OCI-LY1 (cell line): ENCODE measurements at regions not wholly inside any gene's neighbourhood (a gene's known extent, or its start where the extent isn't known, plus 50 kb on each side); places are given as distances from the start of the nearest gene placed in this dataset.

Source experiments
- H2AFZ ChIP-seq: fragments of 200-600 bp; sonication (generic), shearing (Covaris generic); 2 replicates; pipeline ENCODE4 v1.6.0; 2014; ENCODE audit warnings: antibody characterized with exemption, mild to moderate bottlenecking, low read length
- H3F3A ChIP-seq: fragments of 200-600 bp; sonication (generic), shearing (Covaris generic); 2 replicates; pipeline ENCODE4 v1.6.0; 2014; ENCODE audit warnings: mild to moderate bottlenecking, antibody characterized with exemption, low read length, moderate library complexity; ENCODE audit not compliant: insufficient read depth
- H3K27ac ChIP-seq: fragments of 200-600 bp; sonication (generic); 2 replicates; pipeline ENCODE4 v1.5.1; 2014; ENCODE audit warnings: low read length, mixed run types, mild to moderate bottlenecking, low read depth; ENCODE audit not compliant: poor library complexity, severe bottlenecking
- H3K27me3 ChIP-seq: fragments of 200-600 bp; sonication (generic); 2 replicates; pipeline ENCODE4 v1.6.0; 2014; ENCODE audit warnings: antibody characterized with exemption, mild to moderate bottlenecking, low read length, moderate library complexity; ENCODE audit not compliant: insufficient read depth
- H3K36me3 ChIP-seq: fragments of 200-600 bp; sonication (generic); 2 replicates; pipeline ENCODE4 v1.6.1; 2014; ENCODE audit warnings: mild to moderate bottlenecking, antibody characterized with exemption, low read length, moderate library complexity, mixed read lengths; ENCODE audit not compliant: insufficient read depth
- H3K4me1 ChIP-seq: fragments of 200-600 bp; sonication (generic); 2 replicates; pipeline ENCODE4 v1.5.1; 2014; ENCODE audit warnings: mild to moderate bottlenecking, low read length, moderate library complexity; ENCODE audit not compliant: insufficient read depth, severe bottlenecking
- H3K4me2 ChIP-seq: fragments of 200-600 bp; sonication (generic), shearing (Covaris generic); 2 replicates; pipeline ENCODE4 v1.6.1; 2014; ENCODE audit warnings: low read length
- H3K4me3 ChIP-seq: fragments of 200-600 bp; sonication (generic); 2 replicates; pipeline ENCODE4 v1.5.1; 2014; ENCODE audit warnings: low read length, low read depth, mild to moderate bottlenecking, mixed read lengths; ENCODE audit not compliant: poor library complexity, severe bottlenecking
- H3K79me2 ChIP-seq: fragments of 200-600 bp; shearing (Covaris generic); 2 replicates; pipeline ENCODE4 v1.6.1; 2016; ENCODE audit warnings: mixed run types, low read length, mixed read lengths; ENCODE audit not compliant: insufficient read depth
- H3K9ac ChIP-seq: fragments of 200-600 bp; sonication (generic), shearing (Covaris generic); 2 replicates; pipeline ENCODE4 v1.6.1; 2014; ENCODE audit warnings: mild to moderate bottlenecking, low read length, mixed read lengths
- H3K9me2 ChIP-seq: fragments of 200-600 bp; sonication (generic), shearing (Covaris generic); 2 replicates; pipeline ENCODE4 v1.6.1; 2014; ENCODE audit warnings: low read depth, mild to moderate bottlenecking, low read length, mixed read lengths
- H3K9me3 ChIP-seq: fragments of 200-600 bp; shearing (Covaris generic); 2 replicates; pipeline ENCODE4 v1.6.1; 2014; ENCODE audit warnings: low read length, mixed read lengths
- H4K20me1 ChIP-seq: fragments of 200-600 bp; sonication (generic), shearing (Covaris generic); 2 replicates; pipeline ENCODE4 v1.6.0; 2016; ENCODE audit warnings: mild to moderate bottlenecking, low read length; ENCODE audit not compliant: insufficient read depth
- CTCF ChIP-seq: fragments of 200-600 bp; sonication (generic), shearing (Covaris generic); IDR thresholded peaks from 2 replicates; pipeline ENCODE4 v1.5.1; 2017; ENCODE audit warnings: mild to moderate bottlenecking, antibody characterized with exemption, low read length, moderate library complexity, mixed read lengths
- EZH2 ChIP-seq: fragments of 200-600 bp; sonication (generic), shearing (Covaris generic); IDR thresholded peaks from 2 replicates; pipeline ENCODE4 v1.8.0; 2017; ENCODE audit warnings: borderline replicate concordance, mixed run types, mild to moderate bottlenecking, antibody characterized with exemption, low read length, moderate library complexity, mixed read lengths

GRCh38 chr10:125232841-125233240 lies 72.5 kb upstream of the CTBP2 start:
- H2AFZ ChIP-seq: no peak overlapping the region
- H3K27me3 ChIP-seq: no peaks in the 10 kb centered on the region
- no peaks in the 10 kb centered on the region for H3K4me1 ChIP-seq
- H3K9ac ChIP-seq: no peak overlapping the region
- no peaks in the 10 kb centered on the region for H4K20me1 ChIP-seq
- H3K36me3 ChIP-seq: no peaks in the 10 kb centered on the region
- H3K4me3 ChIP-seq: no peak overlapping the region
- H3K9me3 ChIP-seq: no peaks in the 10 kb centered on the region
- H3K4me2 ChIP-seq: no peak overlapping the region
- no peak overlapping the region for H3K27ac ChIP-seq
- H3K9me2 ChIP-seq: no peaks in the 10 kb centered on the region
- no peaks in the 10 kb centered on the region for H3K79me2 ChIP-seq
- no peaks in the 10 kb centered on the region for H3F3A ChIP-seq
- TF ChIP-seq CTCF: no peak
- TF ChIP-seq EZH2: no peak

GRCh38 chr10:125231813-125232475 lies 71.6 kb upstream of the CTBP2 start:
- Histone ChIP-seq H3K9me3 (no peaks in the 10 kb centered on the region), H3K27ac (no peak overlapping the region), H3K4me2 (no peak overlapping the region)

GRCh38 chr10:125231116-125231812 lies 70.9 kb upstream of the CTBP2 start:
- Histone ChIP-seq H3K9me2 (no peaks in the 10 kb centered on the region), H2AFZ (no peak overlapping the region), H3K9me3 (no peaks in the 10 kb centered on the region), H3K36me3 (no peaks in the 10 kb centered on the region), H3K79me2 (no peaks in the 10 kb centered on the region), H3F3A (no peaks in the 10 kb centered on the region), H3K27ac (no peak overlapping the region), H3K9ac (no peak overlapping the region), H3K4me3 (no peak overlapping the region), H3K4me2 (no peak overlapping the region), H3K27me3 (no peaks in the 10 kb centered on the region), H3K4me1 (no peaks in the 10 kb centered on the region), H4K20me1 (no peaks in the 10 kb centered on the region)
- TF ChIP-seq CTCF (no peak), EZH2 (no peak)

More at GRCh38 chr10:125231813-125232475, 71.6 kb upstream of the CTBP2 start:
- H4K20me1 ChIP-seq: no peaks in the 10 kb centered on the region
- TF ChIP-seq EZH2: no peak
- no peak for TF ChIP-seq CTCF
- no peaks in the 10 kb centered on the region for H3K36me3 ChIP-seq
- no peak overlapping the region for H3K9ac ChIP-seq
- H3K27me3 ChIP-seq: no peaks in the 10 kb centered on the region
- H3F3A ChIP-seq: no peaks in the 10 kb centered on the region
- no peaks in the 10 kb centered on the region for H3K9me2 ChIP-seq
- H3K4me1 ChIP-seq: no peaks in the 10 kb centered on the region
- H3K4me3 ChIP-seq: no peak overlapping the region
- no peaks in the 10 kb centered on the region for H3K79me2 ChIP-seq
- no peak overlapping the region for H2AFZ ChIP-seq
